Spleen (tissue), 11 donors: ENCODE measurements at regions not wholly inside any gene's neighbourhood (a gene's known extent, or its start where the extent isn't known, plus 50 kb on each side); places are given as distances from the start of the nearest gene placed in this dataset.

Experiments
- DNase-seq: peaks from one replicate; pipeline ENCODE4 v3.0.0-alpha.2; 2020
- H3K27ac ChIP-seq, 8 donors: fragments of 200-600 bp; sonication (generic) in 7 of 8; 1 replicate in 4 of 8; 2 replicates in 4 of 8; pipeline versions ENCODE4 v1.5.0 to v1.8.0; 2016 to 2021; ENCODE audit warnings: inconsistent platforms in 4 of 8, mild to moderate bottlenecking in 4 of 8, moderate library complexity in 1 of 8
- H3K27me3 ChIP-seq, 7 donors: fragments of 200-600 bp; sonication (generic) in 6 of 7; replicated peaks in 1 of 7; 1 replicate in 4 of 7; 2 replicates in 3 of 7; pipeline versions ENCODE4 v1.5.0 to v1.8.0; 2016 to 2021; ENCODE audit warnings: inconsistent platforms in 3 of 7, mild to moderate bottlenecking in 1 of 7
- H3K36me3 ChIP-seq, 6 donors: fragments of 200-600 bp; sonication (generic) in 5 of 6; 1 replicate in 4 of 6; 2 replicates in 2 of 6; pipeline versions ENCODE4 v1.5.0 to v1.8.0; 2016 to 2021; ENCODE audit warnings: inconsistent platforms in 2 of 6
- H3K4me1 ChIP-seq, 6 donors: fragments of 200-600 bp; sonication (generic) in 5 of 6; 1 replicate in 3 of 6; 2 replicates in 3 of 6; pipeline versions ENCODE4 v1.5.0 to v1.8.0; 2016 to 2021; ENCODE audit warnings: inconsistent platforms in 3 of 6
- H3K4me3 ChIP-seq, 8 donors: fragments of 200-600 bp; sonication (generic) in 7 of 8; 1 replicate in 4 of 8; 2 replicates in 4 of 8; pipeline versions ENCODE4 v1.5.0 to v1.8.0; 2016 to 2021; ENCODE audit warnings: inconsistent platforms in 4 of 8, mild to moderate bottlenecking in 4 of 8, moderate library complexity in 2 of 8
- H3K9me3 ChIP-seq, 8 donors: fragments of 200-600 bp; sonication (generic) in 7 of 8; 1 replicate in 4 of 8; 2 replicates in 4 of 8; pipeline versions ENCODE4 v1.5.0 to v1.8.0; 2016 to 2021; ENCODE audit warnings: inconsistent platforms in 4 of 8
- CTCF ChIP-seq, 11 experiments: fragments of 200-600 bp in 7 of 11; fragments of 450-650 bp in 4 of 11; sonication (generic) in 4 of 11; IDR thresholded peaks in 8 of 11; conservative IDR thresholded peaks in 3 of 11; 1 replicate in 7 of 11; 2 replicates in 4 of 11; pipeline versions ENCODE4 v1.4.0 to v1.8.0; 2016 to 2021; ENCODE audit warnings: antibody characterized with exemption in 11 of 11, inconsistent platforms in 4 of 11, mild to moderate bottlenecking in 1 of 11
- POLR2A ChIP-seq, 3 donors: fragments of 450-650 bp; IDR thresholded peaks; one replicate each; pipeline ENCODE4 v1.5.1; 2017; ENCODE audit warnings: antibody characterized with exemption in 3 of 3, mild to moderate bottlenecking in 1 of 3
- POLR2AphosphoS5 ChIP-seq, 3 donors: sonication (generic); formaldehyde crosslinking; IDR thresholded peaks; one replicate each; pipeline ENCODE4 v1.5.1; 2017; ENCODE audit warnings: antibody characterized with exemption in 3 of 3
- WGBS, 5 donors: extraction: QIAGEN DNeasy Blood & Tissue Kit in 3 of 5; methylation state at CpG; one replicate each; pipeline versions ENCODE4 v1.1.5 to v1.1.7; 2013 to 2018; 5-methylcytosine and 5-hydroxymethylcytosine counted together
- intact Hi-C: fragments of 100-400 bp; cut with DNase I; formaldehyde crosslinking; loops from one replicate; pipeline ENCODE4 v1.15.0; 2023; ENCODE audit warnings: low total_unique reads
- donor health status: healthy with polysubstance abuse.
- donor health status: DM: no; HTN: no; CAD: no; lungs with moderate emphysema.
- donor health status: DM: no; HTN: no; CAD: no.
- donor health status: Bipolar disorder and iron deficiency.
- donor health status: healthy.
- donor health status: DM: no; HTN: no; CAD: no.
- donor health status: DM: yes; HTN: yes; CAD: no.

GRCh38 chr16:54375071-54375470 is 88.5 kb upstream of the IRX3 start:
- H3K4me1 ChIP-seq = no peaks in the 10 kb centered on the region
- DNase-seq = no peak
- 35 to 58% (median 48%) methylated on average over 8 of the region's 8 CpGs for WGBS, 5 donors

GRCh38 chr16:54373534-54374520 is 87.2 kb upstream of the IRX3 start:
- TF ChIP-seq CTCF (IDR thresholded peaks at IDR 0.05 in 8 of 11, conservative IDR thresholded peaks at IDR 0.05 in 3 of 11) (no peak), POLR2AphosphoS5 (IDR thresholded peaks at IDR 0.05) (no peak), POLR2A (IDR thresholded peaks at IDR 0.05) (no peak)
- Histone ChIP-seq H3K27me3 (peaks cover 0 to 75% (median 0%) of the 10 kb centered on the region in 7 donors), H3K9me3 (peaks cover 0 to 14% (median 0%) of the 10 kb centered on the region in 8 donors), H3K4me1 (no peaks in the 10 kb centered on the region), H3K27ac (no peak overlapping the region), H3K36me3 (no peaks in the 10 kb centered on the region), H3K4me3 (no peak overlapping the region)
- intact Hi-C loops = no loop called here
- 11 to 25% (median 14%) methylated on average over 27 of the region's 27 CpGs for WGBS, 5 donors
- DNase-seq = no peak

More at GRCh38 chr16:54375071-54375470, 88.5 kb upstream of the IRX3 start:
- Histone ChIP-seq H3K4me3 (no peak overlapping the region), H3K9me3 (peaks cover 0 to 22% (median 4%) of the 10 kb centered on the region in 8 donors), H3K36me3 (no peaks in the 10 kb centered on the region), H3K27me3 (peaks cover 0 to 72% (median 0%) of the 10 kb centered on the region in 7 donors), H3K27ac (no peak overlapping the region)
- intact Hi-C loops = no loop called here
- TF ChIP-seq POLR2A (IDR thresholded peaks at IDR 0.05) = no peak

GRCh38 chr16:54370278-54371040 is 83.9 kb upstream of the IRX3 start:
- TF ChIP-seq POLR2AphosphoS5 (IDR thresholded peaks at IDR 0.05) (no peak), POLR2A (IDR thresholded peaks at IDR 0.05) (no peak), CTCF (IDR thresholded peaks at IDR 0.05 in 8 of 11, conservative IDR thresholded peaks at IDR 0.05 in 3 of 11) (no peak)
- Histone ChIP-seq H3K4me1 (no peaks in the 10 kb centered on the region), H3K27me3 (peaks cover 0 to 61% (median 0%) of the 10 kb centered on the region in 7 donors), H3K27ac (no peak overlapping the region), H3K4me3 (no peak overlapping the region), H3K36me3 (no peaks in the 10 kb centered on the region), H3K9me3 (no peaks in the 10 kb centered on the region)
- no peak for DNase-seq
- intact Hi-C loops = no loop called here
- 26 to 32% (median 27%) methylated on average over 25 to 29 of the region's 29 CpGs for whole genome bisulfite sequencing, 5 donors

GRCh38 chr16:54369861-54370260 is 83.3 kb upstream of the IRX3 start:
- TF ChIP-seq CTCF (IDR thresholded peaks at IDR 0.05 in 8 of 11, conservative IDR thresholded peaks at IDR 0.05 in 3 of 11) (no peak), POLR2A (IDR thresholded peaks at IDR 0.05) (no peak), POLR2AphosphoS5 (IDR thresholded peaks at IDR 0.05) (no peak)
- WGBS, 5 donors = 40 to 55% (median 47%) methylated on average over 8 of the region's 8 CpGs
- H3K36me3 ChIP-seq = no peaks in the 10 kb centered on the region
- H3K4me1 ChIP-seq = no peaks in the 10 kb centered on the region
- H3K27me3 ChIP-seq = peaks cover 0 to 55% (median 0%) of the 10 kb centered on the region in 7 donors
- H3K4me3 ChIP-seq = no peak overlapping the region
- DNase-seq = no peak
- no peak overlapping the region for H3K27ac ChIP-seq
- intact Hi-C loops = no loop called here
- no peaks in the 10 kb centered on the region for H3K9me3 ChIP-seq
